ENCODE measurements at regions not wholly inside any gene's neighbourhood (a gene's known extent, or its start where the extent isn't known, plus 50 kb on each side); places are given as distances from the start of the nearest gene placed in this dataset.

DNA sequence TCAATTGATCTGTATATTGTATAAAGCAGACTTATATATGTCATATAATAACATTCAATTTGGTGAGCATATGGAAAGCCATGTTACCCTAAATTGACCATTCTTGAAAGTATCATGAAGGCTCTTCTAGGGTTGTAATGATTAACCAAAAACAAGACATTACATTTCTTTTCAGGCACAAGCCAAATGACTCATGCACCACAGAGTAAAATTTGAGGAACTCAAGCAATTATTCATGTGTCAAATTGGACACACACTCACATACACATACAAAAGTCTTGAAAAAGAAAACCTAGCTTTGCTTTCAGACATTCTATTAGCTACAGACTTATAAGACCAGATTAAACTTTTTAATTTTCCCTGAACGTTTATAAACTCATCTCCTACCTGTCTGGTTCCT is 146.5 kb upstream of the PCDH18 start:
- TF ChIP-seq, protein P1, sequence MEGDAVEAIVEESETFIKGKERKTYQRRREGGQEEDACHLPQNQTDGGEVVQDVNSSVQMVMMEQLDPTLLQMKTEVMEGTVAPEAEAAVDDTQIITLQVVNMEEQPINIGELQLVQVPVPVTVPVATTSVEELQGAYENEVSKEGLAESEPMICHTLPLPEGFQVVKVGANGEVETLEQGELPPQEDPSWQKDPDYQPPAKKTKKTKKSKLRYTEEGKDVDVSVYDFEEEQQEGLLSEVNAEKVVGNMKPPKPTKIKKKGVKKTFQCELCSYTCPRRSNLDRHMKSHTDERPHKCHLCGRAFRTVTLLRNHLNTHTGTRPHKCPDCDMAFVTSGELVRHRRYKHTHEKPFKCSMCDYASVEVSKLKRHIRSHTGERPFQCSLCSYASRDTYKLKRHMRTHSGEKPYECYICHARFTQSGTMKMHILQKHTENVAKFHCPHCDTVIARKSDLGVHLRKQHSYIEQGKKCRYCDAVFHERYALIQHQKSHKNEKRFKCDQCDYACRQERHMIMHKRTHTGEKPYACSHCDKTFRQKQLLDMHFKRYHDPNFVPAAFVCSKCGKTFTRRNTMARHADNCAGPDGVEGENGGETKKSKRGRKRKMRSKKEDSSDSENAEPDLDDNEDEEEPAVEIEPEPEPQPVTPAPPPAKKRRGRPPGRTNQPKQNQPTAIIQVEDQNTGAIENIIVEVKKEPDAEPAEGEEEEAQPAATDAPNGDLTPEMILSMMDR (conservative IDR thresholded peaks at IDR 0.05 in 1 of 2, IDR thresholded peaks at IDR 0.05 in 1 of 2; ENCODE audit: extremely low read depth in 1 of 2, insufficient read depth in 1 of 2, low read depth in 1 of 2, low read length in 2 of 2) = no peak
- TF ChIP-seq EZH2 (IDR thresholded peaks at IDR 0.05; ENCODE audit: borderline replicate concordance, low read length) = no peak
